HCT116 (cell line): ENCODE measurements at regions not wholly inside any gene's neighbourhood (a gene's known extent, or its start where the extent isn't known, plus 50 kb on each side); places are given as distances from the start of the nearest gene placed in this dataset.

ENCODE experiments used
- ATAC-seq: fragments of 200-7000 bp; cut with Tn5 transposase; 2 replicates; pipeline ENCODE4 v1.9.1; 2020; ENCODE audit warnings: mild to moderate bottlenecking, moderate library complexity
- BruUV-seq: library from RNA; stranded (reverse); fragments of 400-500 nt; replicated peaks from 2 replicates; lab custom pipeline; 2021; lab: Mats Ljungman, UMichigan
- CTCF ChIA-PET: fragments of 300-600 bp; sonication (Branson Sonifier 250); formaldehyde crosslinking; loops from one replicate; lab custom pipeline; 2021; ENCODE audit warnings: antibody characterized with exemption; lab: Charles Lee
- POLR2A ChIA-PET: fragments of 300-600, 350-600 bp; sonication (Branson Sonifier 250); formaldehyde crosslinking; loops from one replicate; lab custom pipeline; 2021; ENCODE audit warnings: antibody characterized with exemption; lab: Charles Lee
- RAD21 ChIA-PET, 2 experiments: fragments of 300-600 bp; sonication (Branson Sonifier 250); formaldehyde crosslinking; loops; one replicate each; lab custom pipeline; 2023; ENCODE audit warnings: low total read pairs in 2 of 2; ENCODE audit not compliant: uncharacterized antibody in 2 of 2, unreplicated experiment in 2 of 2, low non-redundant PET in 1 of 2; lab: Charles Lee
- DNase-seq: peaks from one replicate; pipeline ENCODE4 v3.0.0-alpha.2; 2010; ENCODE audit warnings: low read depth, low spot score
- H2AFZ ChIP-seq: fragments of 200-600 bp; shearing (Covaris generic), sonication (generic); 2 replicates; pipeline ENCODE4 v1.6.1; 2017; ENCODE audit warnings: low read depth, mixed run types, mixed read lengths, antibody characterized with exemption, low read length; ENCODE audit not compliant: poor library complexity, severe bottlenecking
- H3K27ac ChIP-seq: 2 replicates; pipeline ENCODE4 v1.5.1; 2012; ENCODE audit warnings: low read depth, low read length
- H3K27me3 ChIP-seq: fragments of 200-600 bp; sonication (generic); 2 replicates; pipeline ENCODE4 v1.6.1; 2016; ENCODE audit warnings: mixed run types, low read length, mixed read lengths; ENCODE audit not compliant: insufficient read depth
- H3K36me3 ChIP-seq, 2 experiments: fragments of 200-500 bp in 1 of 2; fragments of 200-600 bp in 1 of 2; sonication (Bioruptor generic) in 1 of 2; sonication (generic) in 1 of 2; 2 replicates each; pipeline versions ENCODE4 v1.5.1 to v1.6.1; 2014 to 2016; ENCODE audit warnings: low read length in 2 of 2, inconsistent platforms in 1 of 2, mixed read lengths in 1 of 2, mixed run types in 1 of 2; ENCODE audit not compliant: insufficient read depth in 2 of 2, control insufficient read depth in 1 of 2
- H3K4me1 ChIP-seq, 2 experiments: fragments of 200-600 bp in 1 of 2; sonication (generic) in 1 of 2; 2 replicates each; pipeline versions ENCODE4 v1.5.1 to v1.6.1; 2012 to 2017; ENCODE audit warnings: low read length in 2 of 2, inconsistent platforms in 1 of 2, mild to moderate bottlenecking in 1 of 2, mixed read lengths in 1 of 2, mixed run types in 1 of 2, moderate library complexity in 1 of 2; ENCODE audit not compliant: insufficient read depth in 2 of 2, control insufficient read depth in 1 of 2
- H3K4me2 ChIP-seq: fragments of 200-600 bp; sonication (generic); 2 replicates; pipeline ENCODE4 v1.6.1; 2017; ENCODE audit warnings: mixed run types, low read length, mixed read lengths
- H3K4me3 ChIP-seq, 2 experiments: fragments of 200-600 bp in 1 of 2; sonication (generic) in 1 of 2; replicated peaks in 1 of 2; 2 replicates each; pipeline ENCODE4 v1.5.1; 2011 to 2016; ENCODE audit warnings: low read length in 2 of 2, control low read depth in 1 of 2, low read depth in 1 of 2, mild to moderate bottlenecking in 1 of 2, mixed read lengths in 1 of 2, mixed run types in 1 of 2
- H3K79me2 ChIP-seq: fragments of 200-600 bp; sonication (generic); 2 replicates; pipeline ENCODE4 v1.6.1; 2017; ENCODE audit warnings: mild to moderate bottlenecking, mixed run types, low read length, moderate library complexity, mixed read lengths; ENCODE audit not compliant: insufficient read depth
- H3K9ac ChIP-seq: fragments of 200-600 bp; sonication (generic); 2 replicates; pipeline ENCODE4 v1.6.1; 2016; ENCODE audit warnings: low read length, mixed read lengths
- H3K9me2 ChIP-seq: fragments of 200-600 bp; sonication (generic), shearing (Covaris generic); 2 replicates; pipeline ENCODE4 v1.6.1; 2017; ENCODE audit warnings: mixed run types, mild to moderate bottlenecking, moderate library complexity; ENCODE audit not compliant: insufficient read depth
- H3K9me3 ChIP-seq, 2 experiments: fragments of 200-500 bp in 1 of 2; fragments of 200-600 bp in 1 of 2; sonication (Bioruptor generic) in 1 of 2; sonication (generic) in 1 of 2; 2 replicates each; pipeline ENCODE4 v1.6.1; 2014 to 2017; ENCODE audit warnings: low read length in 2 of 2, mixed read lengths in 2 of 2, inconsistent platforms in 1 of 2, low read depth in 1 of 2, mild to moderate bottlenecking in 1 of 2, mixed run types in 1 of 2, moderate library complexity in 1 of 2; ENCODE audit not compliant: control insufficient read depth in 1 of 2, insufficient read depth in 1 of 2
- H4K20me1 ChIP-seq: fragments of 200-600 bp; sonication (generic), shearing (Covaris generic); 2 replicates; pipeline ENCODE4 v1.6.1; 2017; ENCODE audit warnings: mixed run types, mild to moderate bottlenecking, moderate library complexity; ENCODE audit not compliant: insufficient read depth
- CEBPB ChIP-seq: IDR thresholded peaks from 2 replicates; pipeline ENCODE4 v1.6.1; 2012; ENCODE audit warnings: low read depth
- CTCF ChIP-seq, 3 experiments: fragments of 200-600 bp in 1 of 3; sonication (generic) in 1 of 3; IDR thresholded peaks in 2 of 3; conservative IDR thresholded peaks in 1 of 3; 2 replicates each; pipeline ENCODE4 v1.5.1; 2012 to 2017; ENCODE audit warnings: low read depth in 2 of 3, low read length in 2 of 3, antibody characterized with exemption in 1 of 3, borderline replicate concordance in 1 of 3, control low read depth in 1 of 3, mild to moderate bottlenecking in 1 of 3, mixed read lengths in 1 of 3, mixed run types in 1 of 3, moderate library complexity in 1 of 3; ENCODE audit not compliant: insufficient read depth in 1 of 3
- EGR1 ChIP-seq: IDR thresholded peaks from 2 replicates; pipeline ENCODE4 v1.6.1; 2012; ENCODE audit warnings: low read depth
- JUND ChIP-seq: IDR thresholded peaks from 2 replicates; pipeline ENCODE4 v1.6.1; 2012
- MAX ChIP-seq: IDR thresholded peaks from 2 replicates; pipeline ENCODE4 v1.6.1; 2012
- POLR2A ChIP-seq: IDR thresholded peaks from 2 replicates; pipeline ENCODE4 v1.7.0; 2011; ENCODE audit warnings: borderline replicate concordance; ENCODE audit not compliant: insufficient read depth, insufficient read length; ENCODE audit errors: extremely low read depth
- SIN3A ChIP-seq: IDR thresholded peaks from 2 replicates; pipeline ENCODE4 v1.6.1; 2012; ENCODE audit warnings: low read depth
- SRF ChIP-seq: IDR thresholded peaks from 2 replicates; pipeline ENCODE4 v1.6.1; 2012; ENCODE audit warnings: low read depth
- TCF7L2 ChIP-seq: IDR thresholded peaks from 2 replicates; pipeline ENCODE4 v1.7.0; 2011; ENCODE audit warnings: borderline replicate concordance, inconsistent platforms; ENCODE audit not compliant: insufficient read depth, insufficient read length; ENCODE audit errors: extremely low read depth
- ZNF274 ChIP-seq: fragments of 200-500 bp; sonication (Bioruptor generic); IDR thresholded peaks from 2 replicates; pipeline ENCODE4 v1.6.1; 2014; ENCODE audit warnings: mild to moderate bottlenecking, low read depth, low read length, inconsistent platforms
- intact Hi-C: fragments of 100-400 bp; cut with micrococcal nuclease; formaldehyde crosslinking; loops from 2 replicates; pipeline ENCODE4 v1.10.0; 2022

- CTCF ChIA-PET: no interaction called here
- no peak for ATAC-seq
- no TSS peak for BruUV-seq
Measured at GRCh38 chr18:30527917-30528316, 514.6 kb downstream of the DSC3 start.

More at GRCh38 chr18:30527917-30528316, 514.6 kb downstream of the DSC3 start:
- no peak overlapping the region for H2AFZ ChIP-seq
- no peak overlapping the region for H3K27ac ChIP-seq
- H4K20me1 ChIP-seq: no peaks in the 10 kb centered on the region
- no peak overlapping the region for H3K4me3 ChIP-seq
- no peak overlapping the region for H3K4me2 ChIP-seq
- H3K27me3 ChIP-seq: no peaks in the 10 kb centered on the region
- TF ChIP-seq POLR2A (no peak), SIN3A (no peak), ZNF274 (no peak), CTCF (IDR thresholded peaks at IDR 0.05 in 2 of 3, conservative IDR thresholded peaks at IDR 0.05 in 1 of 3; ENCODE audit: borderline replicate concordance in 1 of 3, insufficient read depth in 1 of 3, low read depth in 2 of 3, low read length in 2 of 3) (no peak), SRF (no peak), MAX (no peak), EGR1 (no peak), JUND (no peak), TCF7L2 (no peak), CEBPB (no peak)
- ChIA-PET RAD21 (no interaction called here), POLR2A (no interaction called here)
- H3K4me1 ChIP-seq: no peaks in the 10 kb centered on the region
- no peak overlapping the region for H3K9ac ChIP-seq
- H3K9me3 ChIP-seq: no peaks in the 10 kb centered on the region
- H3K9me2 ChIP-seq: no peaks in the 10 kb centered on the region
- intact Hi-C loops: loop anchor here (10.0 kb wide), 1 partner anchor 57 kb away; no protein-coding TSS in a partner anchor
- no peaks in the 10 kb centered on the region for H3K79me2 ChIP-seq
- DNase-seq: no peak
- H3K36me3 ChIP-seq: no peaks in the 10 kb centered on the region
